ENCODE measurements at regions not wholly inside any gene's neighbourhood (a gene's known extent, or its start where the extent isn't known, plus 50 kb on each side); places are given as distances from the start of the nearest gene placed in this dataset.

DNA sequence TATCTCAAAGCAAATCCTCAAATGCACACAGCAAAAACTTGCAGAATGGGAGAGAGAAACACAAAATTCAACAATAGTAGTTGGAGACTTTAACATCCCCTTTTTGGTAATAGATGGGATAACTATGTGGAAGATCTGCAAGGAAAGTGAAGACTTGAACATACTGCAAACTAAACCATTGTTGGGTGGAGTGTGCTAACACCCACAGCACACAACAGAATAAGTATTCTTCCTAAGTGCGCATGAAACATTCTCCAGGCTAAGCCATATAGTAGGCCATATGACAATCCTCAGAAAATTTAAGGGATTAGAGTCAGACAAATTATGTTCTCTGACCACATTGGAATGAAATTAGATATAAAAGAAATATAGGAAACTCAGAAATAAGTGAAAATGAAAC lies 230.6 kb downstream of the FBXO15 start:
- DNase-seq = no peak

GRCh38 chr18:73913505-73913904 lies 234.1 kb downstream of the FBXO15 start:
- DNase-seq = no peak

GRCh38 chr18:73908323-73908722 lies 239.3 kb downstream of the FBXO15 start:
- DNase-seq = peak; percentile 42

GRCh38 chr18:73901566-73901965 lies 246.1 kb downstream of the FBXO15 start:
- no peak for DNase-seq

DNA sequence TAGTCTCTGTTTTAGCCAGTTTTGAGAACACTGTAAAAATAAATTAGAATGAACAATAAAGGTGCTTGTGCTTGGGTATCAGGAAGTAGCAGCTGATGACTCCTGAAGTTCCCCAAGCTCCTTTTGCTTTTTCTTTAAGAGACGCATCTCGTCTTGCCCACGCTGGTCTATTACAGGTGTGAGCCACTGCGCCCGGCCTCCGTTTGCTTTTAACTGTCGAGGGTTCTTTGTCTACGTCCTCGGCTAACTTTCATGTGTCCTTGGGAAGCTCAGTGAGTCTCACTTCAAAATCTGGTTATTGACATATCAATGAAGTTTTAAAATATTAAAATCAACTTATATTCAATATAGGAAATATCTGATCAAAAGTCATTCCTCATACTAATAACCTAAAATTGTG lies 246.5 kb downstream of the FBXO15 start:
- no peak for DNase-seq

DNA sequence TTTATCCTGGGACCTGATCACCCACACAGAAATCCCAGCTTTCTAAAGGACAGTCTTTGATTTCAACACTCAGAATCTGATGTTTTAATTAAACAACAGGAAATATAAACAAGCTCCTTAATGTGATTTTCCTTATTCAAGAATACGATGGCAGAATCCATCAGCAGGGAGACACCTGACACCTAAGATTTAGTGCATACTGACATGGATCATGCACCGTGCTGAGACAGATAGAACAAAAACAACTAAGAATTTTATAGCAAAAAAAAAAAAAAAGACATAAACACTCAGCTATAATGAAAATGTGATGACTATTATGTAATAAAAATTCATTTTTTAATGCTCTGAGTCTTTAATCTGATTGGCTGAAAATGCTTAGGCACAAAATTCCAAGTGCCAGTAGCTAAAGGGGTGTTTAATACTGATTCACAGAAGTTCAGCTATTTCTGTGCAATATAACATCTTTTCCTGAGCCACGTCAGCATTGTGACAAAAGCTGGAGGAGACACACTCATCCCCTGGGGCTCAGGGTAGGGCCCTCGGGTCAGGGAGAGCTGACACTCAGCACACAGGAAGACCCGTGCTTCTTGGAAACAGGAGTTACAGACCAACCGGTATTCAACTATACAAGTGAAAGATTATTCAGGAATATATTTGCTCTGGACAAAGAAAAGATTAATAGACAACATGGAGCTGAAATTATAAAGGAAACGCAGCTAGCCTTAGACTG lies 247.4 kb downstream of the FBXO15 start:
- no peak for DNase-seq

GRCh38 chr18:73897517-73897916 lies 250.1 kb downstream of the FBXO15 start:
- DNase-seq = no peak

DNA sequence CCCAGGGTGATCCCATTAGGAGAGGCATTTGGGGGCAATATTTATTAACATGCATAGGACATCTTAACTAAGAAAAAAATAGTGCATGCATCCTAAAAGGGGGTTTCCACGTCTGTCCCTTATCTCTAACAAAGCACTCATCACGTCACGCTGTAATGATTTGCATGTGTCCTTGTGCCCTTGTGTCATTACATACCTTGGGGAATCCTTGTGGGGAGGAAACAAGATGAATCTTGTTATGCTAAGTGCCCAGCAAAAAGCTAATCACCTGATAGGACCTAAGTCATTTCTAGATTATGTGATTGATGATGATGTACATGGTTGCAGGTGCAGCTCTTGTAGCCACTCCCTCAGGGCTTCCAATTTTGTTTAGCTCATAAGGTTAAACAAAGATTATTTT lies 250.9 kb downstream of the FBXO15 start:
- no peak for DNase-seq

DNA sequence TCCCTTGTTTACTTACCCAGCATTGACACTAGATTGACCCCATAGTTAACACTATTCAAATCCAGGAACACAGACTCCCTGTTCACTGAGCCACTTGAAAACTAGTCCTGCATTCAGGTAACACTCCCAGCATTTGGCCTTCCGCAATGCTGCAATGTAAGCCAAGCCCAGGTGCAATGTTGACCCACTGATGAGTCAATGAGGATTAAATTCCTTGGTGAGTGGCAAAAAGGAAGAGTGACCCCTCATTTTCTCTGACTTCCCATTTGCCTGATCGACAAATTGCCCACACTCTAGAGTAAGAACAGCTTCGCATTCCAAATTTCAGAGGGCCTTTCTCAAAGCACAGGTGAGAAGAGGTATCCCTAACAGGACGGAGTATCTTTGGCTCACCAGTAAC lies 251.9 kb downstream of the FBXO15 start:
- DNase-seq = no peak

GRCh38 chr18:73893880-73894279 lies 253.8 kb downstream of the FBXO15 start:
- no peak for DNase-seq

DNA sequence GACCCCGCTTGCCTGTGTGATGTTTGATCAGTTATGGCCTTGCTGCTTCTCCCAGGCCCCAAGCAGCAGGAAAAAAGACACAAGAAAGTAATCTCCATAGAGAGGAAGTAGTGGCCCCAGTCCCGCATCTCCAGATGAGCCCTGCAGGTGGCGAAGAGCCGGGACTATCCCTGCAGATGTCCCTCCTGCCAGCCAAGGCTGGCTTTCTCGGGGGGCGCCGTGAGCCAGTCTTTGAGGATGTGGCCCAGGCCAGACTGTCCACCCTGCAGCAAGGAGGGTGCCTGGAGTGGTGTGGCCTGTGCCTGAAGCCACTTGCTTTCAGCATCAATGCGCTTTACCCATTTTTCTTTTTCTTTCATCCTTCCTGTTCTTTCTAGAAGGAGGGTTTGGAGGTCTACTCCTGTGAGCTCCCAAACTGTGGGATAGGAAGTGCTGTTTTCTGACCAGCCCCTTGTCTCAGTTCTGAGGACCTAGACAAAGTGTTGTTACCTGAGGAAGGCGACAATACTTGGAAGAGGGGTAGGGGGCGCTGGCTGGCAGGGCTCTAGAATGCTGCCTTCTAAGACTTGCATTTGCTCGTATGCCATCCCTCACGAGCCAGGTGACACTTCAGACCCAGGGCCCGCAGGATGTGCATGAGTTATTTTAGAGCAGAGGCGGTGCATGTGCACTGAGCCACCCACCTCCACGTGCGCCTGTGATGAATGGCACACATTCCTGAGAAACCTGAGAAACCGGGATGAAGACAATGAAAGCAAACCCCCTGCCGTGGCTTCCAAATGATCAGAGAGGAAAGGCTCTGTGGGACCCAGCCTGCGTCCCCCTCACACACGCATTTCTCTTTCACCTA lies 255.8 kb downstream of the FBXO15 start:
- no peak for DNase-seq

- no peak for DNase-seq
Observed at GRCh38 chr18:73888565-73888964, 259.1 kb downstream of the FBXO15 start.

DNA sequence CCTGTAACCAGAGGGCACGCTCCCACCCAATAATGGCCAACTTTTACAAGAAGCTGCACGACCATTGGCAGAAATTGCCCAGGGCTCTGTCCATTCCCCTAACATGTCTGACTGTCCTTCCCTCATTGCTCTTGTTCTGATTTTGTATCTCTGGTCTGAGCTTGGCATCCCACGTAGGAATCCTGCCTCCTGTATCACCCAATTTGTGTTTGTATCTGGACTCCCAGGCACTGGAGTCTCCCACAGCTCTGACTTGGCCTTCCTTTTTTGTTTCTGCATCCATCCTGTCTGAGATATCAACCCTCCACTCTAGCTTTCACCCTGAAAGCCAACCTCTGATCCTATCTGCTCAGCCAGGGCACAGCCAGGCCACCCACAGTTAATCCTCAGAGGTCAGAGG lies 259.8 kb downstream of the FBXO15 start:
- DNase-seq = no peak

DNA sequence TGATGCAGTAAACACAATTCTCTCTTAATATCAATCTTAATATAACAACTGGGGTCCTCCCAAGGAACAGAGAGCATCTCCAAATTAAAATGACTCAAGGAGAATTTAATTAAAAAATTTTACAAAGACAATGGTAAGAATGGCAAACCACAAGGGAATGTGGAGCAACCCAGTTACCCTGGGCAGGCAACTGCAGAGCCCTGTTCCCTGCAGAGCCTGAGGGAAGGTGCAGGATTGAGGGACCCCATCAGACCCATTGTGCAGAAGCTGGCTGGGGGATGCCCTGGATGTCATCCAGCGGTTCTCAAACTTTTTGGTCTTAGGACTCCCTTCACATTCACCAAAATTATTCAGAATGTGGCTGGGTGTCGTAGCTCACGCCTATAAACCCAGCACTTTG lies 262.8 kb downstream of the FBXO15 start:
- DNase-seq = no peak

GRCh38 chr18:73881396-73881917 lies 266.2 kb downstream of the FBXO15 start:
- no peak for DNase-seq

DNA sequence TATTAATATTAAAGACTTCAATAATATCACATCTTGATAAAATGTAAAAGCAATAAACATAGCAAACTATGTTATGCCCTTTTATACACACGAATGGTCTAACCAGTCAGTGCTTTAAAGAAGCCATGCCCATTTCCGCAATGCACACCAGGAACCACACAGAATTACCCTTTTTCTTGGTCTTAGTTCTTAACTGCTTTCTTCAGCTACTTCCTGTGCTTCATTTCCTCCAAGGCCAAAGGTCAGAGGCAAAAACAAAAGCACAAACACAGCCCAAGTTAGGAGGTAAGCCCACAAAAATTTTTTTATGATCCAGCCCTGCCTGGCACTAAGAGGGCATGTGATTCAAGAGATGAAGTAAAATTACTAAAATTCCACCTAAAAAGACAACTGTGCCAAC lies 267.2 kb downstream of the FBXO15 start:
- no peak for DNase-seq

- DNase-seq = no peak
Observed at GRCh38 chr18:73879766-73880165, 267.9 kb downstream of the FBXO15 start.

DNA sequence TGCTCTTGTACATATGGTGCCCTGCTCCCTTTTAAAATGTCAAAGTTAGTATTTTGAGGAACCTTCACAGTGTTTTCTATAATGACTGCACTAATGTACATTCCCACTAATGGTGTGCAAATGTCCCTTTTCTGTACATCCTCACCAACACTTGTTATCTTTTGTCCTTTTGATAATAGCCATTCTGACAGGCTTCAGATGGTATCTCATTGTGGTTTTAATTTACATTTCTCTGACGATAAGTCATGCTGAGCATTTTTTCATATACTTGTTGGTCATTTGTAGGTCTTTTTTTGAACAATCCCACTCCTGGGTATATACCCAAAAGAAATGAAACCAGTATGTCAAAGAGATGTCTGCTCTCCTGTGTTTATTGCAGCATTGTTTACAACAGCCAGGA lies 268.3 kb downstream of the FBXO15 start:
- no peak for DNase-seq

DNA sequence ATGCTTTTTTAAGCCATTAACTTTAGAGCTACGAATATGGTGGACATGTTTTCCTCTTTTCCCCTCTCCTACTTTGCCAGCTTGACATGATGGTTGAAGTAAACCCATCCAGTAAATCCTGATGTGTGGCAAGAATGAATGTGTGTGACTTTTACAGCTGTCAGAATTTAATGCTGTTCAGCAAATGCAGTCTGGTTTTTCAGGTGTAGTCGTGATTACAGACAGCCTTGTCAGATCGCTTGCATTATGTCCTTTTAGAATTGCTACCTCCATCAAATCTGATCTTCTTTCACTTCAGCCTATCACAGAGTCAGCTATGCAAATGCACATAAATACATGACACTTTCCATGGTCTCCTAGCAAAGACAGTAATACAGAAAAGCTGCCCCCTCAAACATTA lies 278.5 kb downstream of the FBXO15 start:
- DNase-seq = no peak

- DNase-seq = no peak
Observed at GRCh38 chr18:73861771-73862170, 285.9 kb downstream of the FBXO15 start.

DNA sequence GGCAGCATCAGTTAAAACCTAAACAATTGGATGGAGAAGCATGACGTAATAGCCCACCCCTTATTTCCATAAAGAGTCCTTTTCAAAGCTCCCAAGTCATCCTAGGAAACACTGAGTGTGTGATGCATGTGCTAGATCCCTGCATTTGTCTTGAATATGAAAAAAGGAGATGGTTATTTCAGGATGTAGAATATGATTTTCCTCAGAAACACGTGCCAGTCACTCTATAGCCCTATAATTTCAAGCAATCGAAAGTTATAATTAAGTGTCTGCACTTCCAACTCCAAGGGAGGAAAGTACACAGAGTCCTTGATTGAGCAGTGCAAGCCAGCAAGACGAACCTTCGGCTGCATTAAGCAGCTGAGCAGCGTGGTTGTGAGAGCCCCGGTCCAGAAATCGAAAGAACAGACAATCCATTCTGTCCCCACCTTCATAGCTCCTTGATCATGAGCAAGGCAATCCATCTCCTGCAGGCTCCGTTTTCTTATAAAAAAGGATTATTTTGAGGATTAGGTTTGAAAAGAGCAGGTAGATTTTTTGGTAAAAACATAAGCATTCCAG lies 287.7 kb downstream of the FBXO15 start:
- DNase-seq = no peak

DNA sequence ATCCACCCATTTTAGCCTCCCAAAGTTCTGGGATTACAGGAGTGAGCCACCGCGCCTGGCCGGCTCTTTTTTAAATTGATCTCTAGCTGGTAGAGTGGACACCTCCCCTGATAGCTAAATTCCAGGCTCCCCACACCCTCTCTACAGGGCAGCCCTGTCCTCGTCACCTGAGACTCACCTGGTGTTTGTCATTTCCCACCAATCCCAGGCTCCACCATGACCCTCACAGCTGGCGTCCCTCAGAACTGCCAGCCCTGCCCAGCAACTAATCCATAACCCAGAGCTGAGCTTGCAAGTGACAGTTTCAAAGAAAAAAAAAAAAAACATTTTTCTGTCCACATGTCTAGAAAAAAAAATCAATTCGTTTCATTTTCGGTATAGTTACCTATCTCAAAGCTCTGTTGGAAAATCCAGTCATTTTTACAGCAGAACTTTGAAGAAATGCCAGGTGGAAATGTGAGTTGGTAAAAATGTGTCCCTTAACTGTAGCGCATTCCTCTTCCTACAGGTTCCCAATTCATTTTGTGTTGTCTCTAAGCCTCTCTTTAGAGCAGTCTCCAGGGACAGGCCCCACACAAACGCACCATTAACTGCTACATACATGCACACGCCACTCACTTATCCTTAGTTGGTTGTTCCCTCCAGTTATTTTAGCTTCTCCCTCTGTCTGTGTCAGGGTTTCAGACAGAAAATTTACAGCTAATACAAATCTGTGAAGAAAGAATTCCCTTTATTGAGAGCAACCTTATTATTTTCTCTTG lies 294.7 kb downstream of the FBXO15 start:
- DNase-seq = no peak

DNA sequence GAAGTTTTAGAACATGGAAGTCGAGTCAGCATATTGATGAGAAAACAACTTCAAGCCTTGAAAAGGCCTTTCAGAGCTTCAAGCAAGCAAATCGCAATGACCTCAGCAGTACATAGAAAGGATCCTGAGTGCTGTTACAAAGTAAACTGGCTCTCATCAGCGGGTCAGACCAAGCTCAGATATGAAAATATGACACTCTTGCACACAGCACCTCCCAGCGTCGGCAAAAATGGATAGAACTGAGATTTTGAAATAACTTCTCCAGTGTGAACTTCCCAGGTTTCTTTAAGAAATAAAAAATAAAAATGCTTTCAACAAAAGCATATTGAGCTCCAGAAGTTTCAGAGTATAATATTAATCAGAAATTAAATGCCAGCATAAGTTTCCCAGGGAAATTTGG lies 296.9 kb downstream of the FBXO15 start:
- DNase-seq = no peak

Data from right hindlimb (tissue), 1 donor.